Keratinocyte (primary cell): ENCODE measurements at regions not wholly inside any gene's neighbourhood (a gene's known extent, or its start where the extent isn't known, plus 50 kb on each side); places are given as distances from the start of the nearest gene placed in this dataset.

ENCODE experiments used
- DNase-seq: peaks from one replicate; pipeline ENCODE4 v3.0.0-alpha.2; 2011; ENCODE audit warnings: low read depth, missing footprints, low spot score
- FAIRE-seq: peaks from 2 replicates; lab custom pipeline; 2011; peaks lifted over from hg19 to GRCh38; lab: Jason Lieb, UNC
- H2AFZ ChIP-seq: 2 replicates; pipeline ENCODE4 v1.6.0; 2012; ENCODE audit warnings: low read length, control low read depth, inconsistent platforms; ENCODE audit not compliant: control insufficient read depth
- H3K27ac ChIP-seq: 2 replicates; pipeline ENCODE4 v1.5.1; 2011; ENCODE audit warnings: low read length; ENCODE audit not compliant: control insufficient read depth, insufficient read depth
- H3K27me3 ChIP-seq: 3 replicates; pipeline ENCODE4 v1.6.0; 2011; ENCODE audit warnings: low read length; ENCODE audit not compliant: control insufficient read depth, insufficient read depth; ENCODE audit errors: extremely low read depth
- H3K36me3 ChIP-seq, 2 experiments: 2 replicates in 1 of 2; 3 replicates in 1 of 2; pipeline ENCODE4 v1.5.1; 2011; ENCODE audit warnings: low read length in 2 of 2, mild to moderate bottlenecking in 1 of 2; ENCODE audit not compliant: control insufficient read depth in 2 of 2, insufficient read depth in 2 of 2; ENCODE audit errors: extremely low read depth in 1 of 2
- H3K4me1 ChIP-seq: 3 replicates; pipeline ENCODE4 v1.5.1; 2011; ENCODE audit warnings: low read length; ENCODE audit not compliant: control insufficient read depth, insufficient read depth; ENCODE audit errors: extremely low read depth
- H3K4me2 ChIP-seq: 3 replicates; pipeline ENCODE4 v1.6.0; 2011; ENCODE audit warnings: low read depth, low read length; ENCODE audit not compliant: control insufficient read depth, insufficient read depth; ENCODE audit errors: extremely low read depth
- H3K4me3 ChIP-seq, 3 experiments: fragments of 200-600 bp in 1 of 3; sonication (generic) in 1 of 3; 2 replicates in 2 of 3; 3 replicates in 1 of 3; pipeline ENCODE4 v1.5.1; 2011 to 2016; ENCODE audit warnings: low read length in 3 of 3, mild to moderate bottlenecking in 3 of 3, control low read depth in 2 of 3, inconsistent platforms in 1 of 3, low read depth in 1 of 3, mixed read lengths in 1 of 3, mixed run types in 1 of 3, moderate library complexity in 1 of 3; ENCODE audit not compliant: control insufficient read depth in 2 of 3, insufficient read depth in 2 of 3; ENCODE audit errors: extremely low read depth in 1 of 3
- H3K79me2 ChIP-seq: 2 replicates; pipeline ENCODE4 v1.6.0; 2012; ENCODE audit warnings: low read length; ENCODE audit not compliant: control insufficient read depth, insufficient read depth
- H3K9ac ChIP-seq: 3 replicates; pipeline ENCODE4 v1.6.0; 2011; ENCODE audit warnings: low read length; ENCODE audit not compliant: control insufficient read depth, insufficient read depth; ENCODE audit errors: extremely low read depth
- H3K9me1 ChIP-seq: 3 replicates; pipeline ENCODE4 v1.6.0; 2011; ENCODE audit warnings: low read length; ENCODE audit not compliant: control insufficient read depth, insufficient read depth; ENCODE audit errors: extremely low read depth
- H3K9me3 ChIP-seq: 2 replicates; pipeline ENCODE4 v1.5.1; 2012; ENCODE audit warnings: low read depth, low read length; ENCODE audit not compliant: control insufficient read depth
- H4K20me1 ChIP-seq: 3 replicates; pipeline ENCODE4 v1.6.0; 2011; ENCODE audit warnings: low read length; ENCODE audit not compliant: control insufficient read depth, insufficient read depth; ENCODE audit errors: extremely low read depth
- CTCF ChIP-seq, 3 experiments: IDR thresholded peaks in 1 of 3; conservative IDR thresholded peaks in 1 of 3; optimal IDR thresholded peaks in 1 of 3; 2 replicates in 2 of 3; 3 replicates in 1 of 3; pipeline versions ENCODE3 to v1.5.1; 2011; ENCODE audit warnings: low read length in 3 of 3, mild to moderate bottlenecking in 3 of 3, moderate library complexity in 2 of 3, control low read depth in 1 of 3, inconsistent platforms in 1 of 3; ENCODE audit not compliant: insufficient read depth in 2 of 3; ENCODE audit errors: extremely low read depth in 1 of 3
- EZH2 ChIP-seq: IDR thresholded peaks from one replicate; pipeline ENCODE4 v1.6.1; 2012; ENCODE audit warnings: inconsistent platforms, mild to moderate bottlenecking, low read length, moderate library complexity
- dilution Hi-C: fragments of 300-500 bp; cut with MboI; formaldehyde crosslinking; loops from one replicate; pipeline ENCODE4 v1.7.0; 2020; ENCODE audit warnings: low sequenced_read_pairs; ENCODE audit not compliant: extremely low pct_ligation_motif_present

- Histone ChIP-seq H2AFZ (no peak overlapping the region), H3K4me3 (no peak overlapping the region), H3K9ac (no peak overlapping the region), H4K20me1 (no peaks in the 10 kb centered on the region), H3K4me1 (no peaks in the 10 kb centered on the region), H3K79me2 (no peaks in the 10 kb centered on the region), H3K36me3 (no peaks in the 10 kb centered on the region), H3K27me3 (no peaks in the 10 kb centered on the region), H3K9me3 (no peaks in the 10 kb centered on the region), H3K27ac (no peak overlapping the region), H3K4me2 (no peak overlapping the region), H3K9me1 (no peaks in the 10 kb centered on the region)
- no peak for DNase-seq
- dilution Hi-C loops: no loop called here
- no peak for FAIRE-seq
- no peak for TF ChIP-seq CTCF (optimal IDR thresholded peaks at IDR 0.05 in 1 of 3, IDR thresholded peaks at IDR 0.05 in 1 of 3, conservative IDR thresholded peaks at IDR 0.05 in 1 of 3; ENCODE audit: extremely low read depth in 1 of 3, insufficient read depth in 2 of 3, low read length in 3 of 3)
- no peak for TF ChIP-seq EZH2
These were observed 168.4 kb upstream of the CADPS start for GRCh38 chr3:63043631-63044030.

GRCh38 chr3:63046152-63046551, 170.9 kb upstream of the CADPS start:
- DNase-seq: no peak
- Histone ChIP-seq H3K79me2 (no peaks in the 10 kb centered on the region), H3K9me3 (no peaks in the 10 kb centered on the region), H3K4me3 (no peak overlapping the region), H3K9ac (no peak overlapping the region), H3K36me3 (no peaks in the 10 kb centered on the region), H3K9me1 (no peaks in the 10 kb centered on the region), H2AFZ (no peak overlapping the region), H3K27ac (no peak overlapping the region), H3K27me3 (no peaks in the 10 kb centered on the region), H3K4me2 (no peak overlapping the region), H4K20me1 (no peaks in the 10 kb centered on the region), H3K4me1 (no peaks in the 10 kb centered on the region)
- dilution Hi-C loops: no loop called here
- FAIRE-seq: no peak
- no peak for TF ChIP-seq EZH2
- no peak for TF ChIP-seq CTCF (optimal IDR thresholded peaks at IDR 0.05 in 1 of 3, IDR thresholded peaks at IDR 0.05 in 1 of 3, conservative IDR thresholded peaks at IDR 0.05 in 1 of 3; ENCODE audit: extremely low read depth in 1 of 3, insufficient read depth in 2 of 3, low read length in 3 of 3)
